ENCODE measurements at regions not wholly inside any gene's neighbourhood (a gene's known extent, or its start where the extent isn't known, plus 50 kb on each side); places are given as distances from the start of the nearest gene placed in this dataset.

DNA sequence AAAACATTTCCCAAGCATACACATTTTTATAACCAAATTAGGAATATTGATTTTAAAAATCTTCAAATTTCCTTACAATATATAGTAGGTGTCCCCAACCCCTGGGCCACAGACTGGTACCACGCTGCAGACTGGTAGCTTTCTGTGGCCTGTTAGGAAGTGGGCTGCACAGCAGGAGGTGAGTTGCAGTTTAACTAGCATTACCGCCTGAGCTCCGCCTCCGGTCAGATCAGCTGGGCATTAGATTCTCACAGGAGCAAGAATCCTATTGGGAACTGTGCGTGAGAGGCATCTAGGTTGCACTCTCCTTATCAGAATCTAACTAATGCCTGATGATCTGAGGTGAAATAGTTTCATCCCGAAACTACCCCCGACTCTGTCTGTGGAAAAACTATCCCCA is 62.1 kb downstream of the ZWINT start:
- Histone ChIP-seq H3K27me3 (ENCODE audit: control insufficient read depth in 1 of 2, insufficient read depth in 2 of 2, low read length in 2 of 2) (no peaks in the 10 kb centered on the region), H3K27ac (ENCODE audit: low read length) (no peak overlapping the region), H3K36me3 (ENCODE audit: control insufficient read depth in 2 of 2, insufficient read depth in 2 of 2, low read length in 2 of 2) (no peaks in the 10 kb centered on the region), H3K9me3 (ENCODE audit: control insufficient read depth in 2 of 2, low read length in 2 of 2) (no peaks in the 10 kb centered on the region), H3K4me1 (ENCODE audit: control insufficient read depth, insufficient read depth, low read length) (no peaks in the 10 kb centered on the region), H3K9ac (ENCODE audit: low read length in 2 of 2) (no peak overlapping the region), H3K4me3 (ENCODE audit: low read length in 2 of 2) (no peak overlapping the region)

DNA sequence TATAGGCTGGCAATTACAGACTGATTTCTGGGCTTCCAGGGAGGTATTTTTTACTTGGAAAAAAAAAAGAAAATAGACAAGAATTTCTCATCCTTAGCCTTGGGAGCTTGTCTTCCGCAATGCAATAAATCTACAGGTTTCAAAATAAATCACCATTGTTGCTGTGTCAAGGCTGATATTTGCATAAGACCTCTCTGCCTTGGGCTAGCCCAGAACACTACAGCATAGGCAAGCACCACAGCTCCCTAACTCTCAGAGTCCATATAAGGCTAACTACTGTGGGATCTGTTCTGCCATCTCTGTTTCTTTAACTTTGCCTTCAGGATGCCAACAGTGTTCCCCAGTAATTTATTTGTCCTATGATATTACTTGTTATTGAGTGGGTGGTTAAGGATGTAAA is 64.4 kb downstream of the ZWINT start:
- Histone ChIP-seq H3K9ac (ENCODE audit: low read length in 2 of 2) (no peak overlapping the region), H3K4me1 (ENCODE audit: control insufficient read depth, insufficient read depth, low read length) (no peaks in the 10 kb centered on the region), H3K27me3 (ENCODE audit: control insufficient read depth in 1 of 2, insufficient read depth in 2 of 2, low read length in 2 of 2) (no peaks in the 10 kb centered on the region), H3K27ac (ENCODE audit: low read length) (no peak overlapping the region), H3K9me3 (ENCODE audit: control insufficient read depth in 2 of 2, low read length in 2 of 2) (no peaks in the 10 kb centered on the region), H3K4me3 (ENCODE audit: low read length in 2 of 2) (no peak overlapping the region), H3K36me3 (ENCODE audit: control insufficient read depth in 2 of 2, insufficient read depth in 2 of 2, low read length in 2 of 2) (no peaks in the 10 kb centered on the region)

DNA sequence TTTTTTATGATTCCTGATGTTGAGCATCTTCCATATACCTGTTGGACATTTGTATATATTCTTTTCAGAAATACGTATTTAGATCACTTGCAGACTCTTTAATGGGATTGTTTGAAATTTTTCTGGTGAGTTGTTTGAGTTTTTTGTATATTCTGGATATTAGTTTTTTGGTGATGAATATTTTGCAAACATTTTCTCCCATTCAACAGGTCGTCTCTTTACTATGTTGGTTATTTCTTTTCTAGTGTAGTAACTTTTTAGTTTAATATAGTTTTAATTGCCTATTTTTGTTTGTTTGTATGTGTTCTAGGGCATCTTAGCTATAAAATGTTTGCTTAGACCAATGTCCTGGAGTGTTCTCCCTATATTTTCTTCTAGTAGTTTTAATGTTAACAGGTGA is 72.7 kb downstream of the ZWINT start:
- H3K9me3 ChIP-seq (ENCODE audit: control insufficient read depth in 2 of 2, low read length in 2 of 2): no peaks in the 10 kb centered on the region

DNA sequence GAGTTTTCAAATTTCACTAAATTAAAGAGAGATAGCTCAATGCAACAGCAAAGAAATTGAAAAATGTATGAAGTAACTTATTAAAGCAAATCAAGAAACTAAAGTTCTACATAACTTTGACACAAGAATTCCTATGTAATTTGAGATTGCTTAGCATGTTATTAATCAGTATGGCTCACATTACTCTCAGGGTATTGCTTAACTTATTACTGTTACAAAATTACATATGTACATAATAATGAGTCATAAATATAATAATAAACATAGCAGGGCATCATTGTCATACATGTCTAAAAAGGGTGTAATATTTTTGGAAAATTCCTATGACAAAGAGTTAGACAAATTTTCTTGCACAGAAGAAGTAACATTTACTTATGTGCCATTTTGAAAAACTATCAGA is 75.0 kb downstream of the ZWINT start:
- H3K9me3 ChIP-seq (ENCODE audit: control insufficient read depth in 2 of 2, low read length in 2 of 2): no peaks in the 10 kb centered on the region
- no peak overlapping the region for H3K4me3 ChIP-seq (ENCODE audit: low read length in 2 of 2)
- no peak overlapping the region for H3K27ac ChIP-seq (ENCODE audit: low read length)
- H3K9ac ChIP-seq (ENCODE audit: low read length in 2 of 2): no peak overlapping the region
- H3K27me3 ChIP-seq (ENCODE audit: control insufficient read depth in 1 of 2, insufficient read depth in 2 of 2, low read length in 2 of 2): no peaks in the 10 kb centered on the region
- H3K36me3 ChIP-seq (ENCODE audit: control insufficient read depth in 2 of 2, insufficient read depth in 2 of 2, low read length in 2 of 2): no peaks in the 10 kb centered on the region
- no peaks in the 10 kb centered on the region for H3K4me1 ChIP-seq (ENCODE audit: control insufficient read depth, insufficient read depth, low read length)

More for the DNA sequence above, 72.7 kb downstream of the ZWINT start:
- Histone ChIP-seq H3K27me3 (ENCODE audit: control insufficient read depth in 1 of 2, insufficient read depth in 2 of 2, low read length in 2 of 2) (no peaks in the 10 kb centered on the region), H3K27ac (ENCODE audit: low read length) (no peak overlapping the region), H3K36me3 (ENCODE audit: control insufficient read depth in 2 of 2, insufficient read depth in 2 of 2, low read length in 2 of 2) (no peaks in the 10 kb centered on the region), H3K9ac (ENCODE audit: low read length in 2 of 2) (no peak overlapping the region), H3K4me3 (ENCODE audit: low read length in 2 of 2) (no peak overlapping the region), H3K4me1 (ENCODE audit: control insufficient read depth, insufficient read depth, low read length) (no peaks in the 10 kb centered on the region)

DNA sequence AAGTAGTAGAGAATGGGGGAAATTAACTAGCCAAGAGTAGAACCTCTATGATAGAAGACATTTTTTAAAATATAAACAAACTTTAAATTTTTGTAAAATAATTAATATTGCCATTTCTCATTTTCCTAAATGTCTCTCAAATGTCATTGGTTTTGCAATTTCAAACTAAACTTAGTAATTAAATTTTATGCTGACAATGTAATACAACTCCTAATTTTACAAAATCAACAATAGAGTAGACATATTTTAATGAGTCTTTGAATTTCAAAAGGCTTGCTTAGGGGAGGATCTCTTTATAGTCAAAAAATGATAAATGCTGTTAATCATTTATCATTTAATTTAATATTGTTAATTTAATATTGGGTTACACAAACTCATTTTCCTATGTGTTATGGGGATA is 81.8 kb downstream of the ZWINT start:
- H3K4me3 ChIP-seq (ENCODE audit: low read length in 2 of 2): no peak overlapping the region
- no peaks in the 10 kb centered on the region for H3K27me3 ChIP-seq (ENCODE audit: control insufficient read depth in 1 of 2, insufficient read depth in 2 of 2, low read length in 2 of 2)
- no peaks in the 10 kb centered on the region for H3K4me1 ChIP-seq (ENCODE audit: control insufficient read depth, insufficient read depth, low read length)
- no peak overlapping the region for H3K27ac ChIP-seq (ENCODE audit: low read length)
- H3K9me3 ChIP-seq (ENCODE audit: control insufficient read depth in 2 of 2, low read length in 2 of 2): no peaks in the 10 kb centered on the region
- H3K9ac ChIP-seq (ENCODE audit: low read length in 2 of 2): no peak overlapping the region
- H3K36me3 ChIP-seq (ENCODE audit: control insufficient read depth in 2 of 2, insufficient read depth in 2 of 2, low read length in 2 of 2): no peaks in the 10 kb centered on the region

DNA sequence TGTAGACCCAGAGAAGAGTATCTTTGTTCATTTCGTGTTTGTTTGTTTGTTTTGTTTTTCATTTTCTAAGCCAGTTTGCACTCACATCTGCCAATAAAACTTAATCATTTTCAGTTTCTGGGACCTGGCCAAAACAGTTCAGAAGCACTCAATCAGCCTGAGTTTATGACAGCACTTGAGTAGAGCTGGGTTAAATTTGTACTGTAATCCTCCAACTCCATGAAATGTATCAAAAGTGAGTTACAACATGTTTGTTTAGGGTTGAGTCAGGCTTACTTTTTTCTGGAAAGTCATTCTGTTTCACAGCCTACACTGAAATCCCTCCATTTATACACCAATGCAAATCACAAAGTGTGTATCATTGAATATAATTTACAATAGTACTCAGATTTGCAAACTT is 91.9 kb downstream of the ZWINT start:
- Histone ChIP-seq H3K9ac (ENCODE audit: low read length in 2 of 2) (no peak overlapping the region), H3K27me3 (ENCODE audit: control insufficient read depth in 1 of 2, insufficient read depth in 2 of 2, low read length in 2 of 2) (no peaks in the 10 kb centered on the region), H3K9me3 (ENCODE audit: control insufficient read depth in 2 of 2, low read length in 2 of 2) (no peaks in the 10 kb centered on the region), H3K4me1 (ENCODE audit: control insufficient read depth, insufficient read depth, low read length) (no peaks in the 10 kb centered on the region), H3K4me3 (ENCODE audit: low read length in 2 of 2) (no peak overlapping the region), H3K36me3 (ENCODE audit: control insufficient read depth in 2 of 2, insufficient read depth in 2 of 2, low read length in 2 of 2) (no peaks in the 10 kb centered on the region), H3K27ac (ENCODE audit: low read length) (no peak overlapping the region)

DNA sequence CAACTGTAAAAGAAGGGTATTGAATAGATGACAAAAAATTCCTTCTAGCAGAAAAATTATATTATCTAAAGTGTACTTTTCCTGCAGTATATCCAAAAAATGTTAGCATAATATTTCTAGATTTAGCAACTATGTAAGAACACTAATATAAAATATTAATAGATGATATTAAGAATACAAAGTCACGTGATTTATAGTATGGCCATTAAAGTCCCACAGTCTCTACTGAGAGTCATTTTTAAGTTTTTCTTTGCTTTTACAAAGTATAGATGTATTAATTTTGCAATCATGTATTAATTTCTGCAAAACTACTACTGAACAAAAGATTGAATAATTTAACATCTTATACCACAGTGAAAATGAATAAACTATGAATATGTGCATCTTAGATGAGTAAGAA is 94.9 kb downstream of the ZWINT start:
- Histone ChIP-seq H3K36me3 (ENCODE audit: control insufficient read depth in 2 of 2, insufficient read depth in 2 of 2, low read length in 2 of 2) (no peaks in the 10 kb centered on the region), H3K27me3 (ENCODE audit: control insufficient read depth in 1 of 2, insufficient read depth in 2 of 2, low read length in 2 of 2) (no peaks in the 10 kb centered on the region), H3K9ac (ENCODE audit: low read length in 2 of 2) (no peak overlapping the region), H3K27ac (ENCODE audit: low read length) (no peak overlapping the region), H3K4me1 (ENCODE audit: control insufficient read depth, insufficient read depth, low read length) (no peaks in the 10 kb centered on the region), H3K4me3 (ENCODE audit: low read length in 2 of 2) (no peak overlapping the region), H3K9me3 (ENCODE audit: control insufficient read depth in 2 of 2, low read length in 2 of 2) (no peaks in the 10 kb centered on the region)

DNA sequence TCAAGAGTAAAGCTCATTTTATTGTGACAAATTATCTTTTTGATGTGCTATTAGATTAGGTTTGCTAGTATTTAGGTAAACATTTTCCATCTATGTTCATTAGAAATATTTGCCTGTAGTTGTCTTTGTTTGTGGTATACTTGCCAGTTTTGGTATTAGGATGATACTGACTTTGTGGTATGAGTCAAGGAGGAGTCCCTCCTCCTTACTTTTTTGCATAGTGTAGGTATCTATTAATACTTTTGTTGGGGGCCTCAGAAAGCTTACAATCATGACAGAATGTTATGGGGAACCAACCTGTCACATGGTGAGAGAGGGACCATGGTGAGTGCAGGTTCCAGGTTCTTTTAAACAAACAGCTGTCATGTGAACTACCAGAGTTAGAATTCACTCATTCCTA is 102.1 kb downstream of the ZWINT start:
- Histone ChIP-seq H3K9me3 (ENCODE audit: control insufficient read depth in 2 of 2, low read length in 2 of 2) (no peaks in the 10 kb centered on the region), H3K9ac (ENCODE audit: low read length in 2 of 2) (no peak overlapping the region), H3K4me1 (ENCODE audit: control insufficient read depth, insufficient read depth, low read length) (no peaks in the 10 kb centered on the region), H3K36me3 (ENCODE audit: control insufficient read depth in 2 of 2, insufficient read depth in 2 of 2, low read length in 2 of 2) (no peaks in the 10 kb centered on the region), H3K4me3 (ENCODE audit: low read length in 2 of 2) (no peak overlapping the region), H3K27ac (ENCODE audit: low read length) (no peak overlapping the region), H3K27me3 (ENCODE audit: control insufficient read depth in 1 of 2, insufficient read depth in 2 of 2, low read length in 2 of 2) (no peaks in the 10 kb centered on the region)

DNA sequence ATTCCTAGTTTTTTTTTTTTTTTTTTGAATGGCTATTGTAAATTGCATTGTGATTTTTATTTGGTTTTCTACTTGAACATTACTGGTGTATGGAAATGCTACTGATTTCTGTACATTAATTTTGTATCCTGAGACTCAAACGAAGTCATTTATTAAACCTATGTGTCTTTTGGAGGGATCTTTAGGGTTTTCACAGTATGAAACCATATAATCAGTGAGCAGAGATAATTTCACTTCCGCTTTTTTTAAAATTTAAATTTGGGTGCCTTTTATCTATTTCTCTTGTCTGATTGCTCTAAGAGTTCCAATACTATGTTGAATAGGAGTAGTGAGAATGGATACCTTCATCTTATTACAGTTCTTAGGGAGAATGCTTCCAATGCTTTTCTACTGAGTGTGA is 102.7 kb downstream of the ZWINT start:
- Histone ChIP-seq H3K9me3 (ENCODE audit: control insufficient read depth in 2 of 2, low read length in 2 of 2) (no peaks in the 10 kb centered on the region), H3K4me3 (ENCODE audit: low read length in 2 of 2) (no peak overlapping the region), H3K4me1 (ENCODE audit: control insufficient read depth, insufficient read depth, low read length) (no peaks in the 10 kb centered on the region), H3K36me3 (ENCODE audit: control insufficient read depth in 2 of 2, insufficient read depth in 2 of 2, low read length in 2 of 2) (no peaks in the 10 kb centered on the region), H3K27me3 (ENCODE audit: control insufficient read depth in 1 of 2, insufficient read depth in 2 of 2, low read length in 2 of 2) (no peaks in the 10 kb centered on the region), H3K27ac (ENCODE audit: low read length) (no peak overlapping the region), H3K9ac (ENCODE audit: low read length in 2 of 2) (no peak overlapping the region)

DNA sequence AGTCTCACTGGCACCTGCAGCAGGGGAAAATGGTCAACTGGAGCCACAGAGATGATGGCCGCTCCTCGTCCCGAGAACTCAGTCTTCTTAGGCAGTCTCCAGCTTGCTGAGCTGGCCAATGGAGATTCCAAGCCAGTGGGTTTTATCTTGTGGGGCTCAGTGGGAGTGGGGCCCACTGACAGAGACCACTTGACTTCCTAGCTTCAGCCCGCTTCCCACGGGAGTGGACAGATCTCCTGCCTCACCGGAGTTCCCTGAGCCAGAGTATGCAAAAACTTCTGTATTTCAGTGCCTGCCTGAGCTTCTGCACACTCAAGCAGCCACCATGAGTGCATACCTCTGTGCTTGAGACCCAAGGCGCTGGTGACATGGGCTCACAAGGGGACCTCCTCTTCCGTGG is 105.8 kb downstream of the ZWINT start:
- no peak overlapping the region for H3K4me3 ChIP-seq (ENCODE audit: low read length in 2 of 2)
- no peaks in the 10 kb centered on the region for H3K9me3 ChIP-seq (ENCODE audit: control insufficient read depth in 2 of 2, low read length in 2 of 2)
- H3K9ac ChIP-seq (ENCODE audit: low read length in 2 of 2): no peak overlapping the region
- no peaks in the 10 kb centered on the region for H3K36me3 ChIP-seq (ENCODE audit: control insufficient read depth in 2 of 2, insufficient read depth in 2 of 2, low read length in 2 of 2)
- H3K27me3 ChIP-seq (ENCODE audit: control insufficient read depth in 1 of 2, insufficient read depth in 2 of 2, low read length in 2 of 2): no peaks in the 10 kb centered on the region
- no peaks in the 10 kb centered on the region for H3K4me1 ChIP-seq (ENCODE audit: control insufficient read depth, insufficient read depth, low read length)
- no peak overlapping the region for H3K27ac ChIP-seq (ENCODE audit: low read length)

DNA sequence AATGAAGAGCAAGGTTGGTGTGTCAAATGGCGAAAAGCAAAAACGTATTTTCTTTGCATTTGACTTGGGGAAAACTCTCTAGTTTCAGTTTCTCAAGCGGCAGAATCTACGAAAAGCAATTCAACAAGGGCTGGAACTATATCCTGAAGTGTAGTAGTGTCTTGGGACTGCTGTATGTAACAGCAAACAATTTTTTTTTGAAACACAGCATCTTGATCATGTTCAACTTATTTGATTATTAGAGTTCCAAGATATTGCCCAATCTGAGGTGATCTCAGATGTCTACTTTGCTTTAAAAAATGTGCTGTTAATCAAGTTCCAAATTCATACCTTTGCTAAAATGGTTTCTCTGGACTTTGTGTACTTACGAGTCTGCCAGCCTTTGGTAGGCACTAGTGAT is 120.6 kb downstream of the ZWINT start:
- Histone ChIP-seq H3K27me3 (ENCODE audit: control insufficient read depth in 1 of 2, insufficient read depth in 2 of 2, low read length in 2 of 2) (no peaks in the 10 kb centered on the region), H3K4me1 (ENCODE audit: control insufficient read depth, insufficient read depth, low read length) (no peaks in the 10 kb centered on the region), H3K27ac (ENCODE audit: low read length) (no peak overlapping the region), H3K9me3 (ENCODE audit: control insufficient read depth in 2 of 2, low read length in 2 of 2) (no peaks in the 10 kb centered on the region), H3K36me3 (ENCODE audit: control insufficient read depth in 2 of 2, insufficient read depth in 2 of 2, low read length in 2 of 2) (no peaks in the 10 kb centered on the region), H3K9ac (ENCODE audit: low read length in 2 of 2) (no peak overlapping the region), H3K4me3 (ENCODE audit: low read length in 2 of 2) (no peak overlapping the region)

DNA sequence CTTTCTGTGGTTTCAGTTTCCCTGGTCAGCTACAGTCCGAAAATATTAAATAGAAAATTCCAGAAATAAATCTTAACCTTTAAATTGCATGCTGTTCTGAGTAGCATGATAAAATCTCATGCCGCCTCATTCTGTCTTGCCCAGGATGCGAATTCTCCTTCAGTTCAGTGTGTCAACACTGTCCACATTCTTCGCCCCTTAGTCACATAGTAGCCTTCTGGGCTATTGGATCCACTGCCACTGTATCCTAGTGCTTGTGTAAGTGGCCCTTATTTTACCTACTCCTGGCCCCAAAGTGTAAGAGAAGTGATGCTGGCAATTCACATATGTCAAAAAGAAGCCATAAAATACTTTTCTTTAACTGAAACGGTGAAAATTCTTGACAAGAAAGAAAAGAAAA is 129.6 kb downstream of the ZWINT start:
- Histone ChIP-seq H3K27ac (ENCODE audit: low read length) (no peak overlapping the region), H3K27me3 (ENCODE audit: control insufficient read depth in 1 of 2, insufficient read depth in 2 of 2, low read length in 2 of 2) (no peaks in the 10 kb centered on the region), H3K4me1 (ENCODE audit: control insufficient read depth, insufficient read depth, low read length) (no peaks in the 10 kb centered on the region), H3K4me3 (ENCODE audit: low read length in 2 of 2) (no peak overlapping the region), H3K36me3 (ENCODE audit: control insufficient read depth in 2 of 2, insufficient read depth in 2 of 2, low read length in 2 of 2) (no peaks in the 10 kb centered on the region), H3K9ac (ENCODE audit: low read length in 2 of 2) (no peak overlapping the region), H3K9me3 (ENCODE audit: control insufficient read depth in 2 of 2, low read length in 2 of 2) (no peaks in the 10 kb centered on the region)
